Mammary epithelial cell (primary cell): ENCODE measurements at regions not wholly inside any gene's neighbourhood (a gene's known extent, or its start where the extent isn't known, plus 50 kb on each side); places are given as distances from the start of the nearest gene placed in this dataset.

Source experiments
- CTCF ChIP-seq, 2 donors: IDR thresholded peaks in 1 of 2; conservative IDR thresholded peaks in 1 of 2; 2 replicates each; pipeline ENCODE4 v1.5.1; 2011 to 2012; ENCODE audit warnings: inconsistent platforms in 2 of 2, low read length in 2 of 2, mild to moderate bottlenecking in 2 of 2, control low read depth in 1 of 2, low read depth in 1 of 2; ENCODE audit not compliant: insufficient read depth in 1 of 2; ENCODE audit errors: extremely low read depth in 1 of 2
- EZH2 ChIP-seq: IDR thresholded peaks from 2 replicates; pipeline ENCODE4 v1.6.1; 2012; ENCODE audit warnings: low read length, inconsistent platforms, borderline replicate concordance

- TF ChIP-seq CTCF (conservative IDR thresholded peaks at IDR 0.05 in 1 of 2, IDR thresholded peaks at IDR 0.05 in 1 of 2; ENCODE audit: extremely low read depth in 1 of 2, insufficient read depth in 1 of 2, low read depth in 1 of 2, low read length in 2 of 2), result no peak
- TF ChIP-seq EZH2, result no peak
These were observed 343.1 kb upstream of the SLC39A10 start for GRCh38 chr2:195313962-195314361.
